Uterus (tissue), 3 donors: ENCODE measurements at regions not wholly inside any gene's neighbourhood (a gene's known extent, or its start where the extent isn't known, plus 50 kb on each side); places are given as distances from the start of the nearest gene placed in this dataset.

Experiments used
- DNase-seq, 2 donors: peaks; one replicate each; pipeline ENCODE4 v3.0.0-alpha.2; 2019 to 2020
- H3K27ac ChIP-seq, 2 donors: fragments of 200-600 bp; sonication (generic); 1 replicate in 1 of 2; 2 replicates in 1 of 2; pipeline ENCODE4 v1.5.1; 2016 to 2018
- H3K27me3 ChIP-seq, 2 donors: fragments of 200-600 bp; sonication (generic); one replicate each; pipeline ENCODE4 v1.5.1; 2018 to 2019; ENCODE audit warnings: control low read depth in 1 of 2
- H3K36me3 ChIP-seq, 2 donors: fragments of 200-600 bp; sonication (generic); one replicate each; pipeline ENCODE4 v1.5.1; 2019; ENCODE audit warnings: control low read depth in 1 of 2
- H3K4me1 ChIP-seq, 2 donors: fragments of 200-600 bp; sonication (generic); one replicate each; pipeline ENCODE4 v1.5.1; 2018 to 2019; ENCODE audit warnings: control low read depth in 1 of 2
- H3K4me3 ChIP-seq, 2 donors: fragments of 200-600 bp; sonication (generic); 1 replicate in 1 of 2; 2 replicates in 1 of 2; pipeline ENCODE4 v1.5.1; 2018 to 2019; ENCODE audit warnings: mild to moderate bottlenecking in 1 of 2
- H3K9me3 ChIP-seq, 2 donors: fragments of 200-600 bp; sonication (generic); one replicate each; pipeline ENCODE4 v1.5.1; 2019; ENCODE audit warnings: control low read depth in 1 of 2
- CTCF ChIP-seq, 4 experiments: fragments of 200-600 bp in 2 of 4; fragments of 450-650 bp in 2 of 4; sonication (generic) in 2 of 4; IDR thresholded peaks; one replicate each; pipeline ENCODE4 v1.5.1; 2016 to 2019; ENCODE audit warnings: antibody characterized with exemption in 4 of 4, mild to moderate bottlenecking in 2 of 4, moderate library complexity in 1 of 4
- POLR2A ChIP-seq, 2 donors: fragments of 450-650 bp; IDR thresholded peaks; one replicate each; pipeline ENCODE4 v1.6.1; 2016; ENCODE audit warnings: antibody characterized with exemption in 2 of 2, mild to moderate bottlenecking in 1 of 2, moderate library complexity in 1 of 2
- intact Hi-C: fragments of 100-400 bp; cut with DNase I; formaldehyde crosslinking; loops from one replicate; pipeline ENCODE4 v1.15.1; 2023; ENCODE audit warnings: low total_unique reads
- donor health status: DM: yes; HTN: yes; CAD: no.

- Histone ChIP-seq H3K4me1 (no peaks in the 10 kb centered on the region), H3K36me3 (no peaks in the 10 kb centered on the region), H3K27me3 (no peaks in the 10 kb centered on the region), H3K4me3 (no peak overlapping the region), H3K27ac (no peak overlapping the region), H3K9me3 (no peaks in the 10 kb centered on the region)
- no peak for TF ChIP-seq CTCF (IDR thresholded peaks at IDR 0.05)
- no peak for TF ChIP-seq POLR2A (IDR thresholded peaks at IDR 0.05)
- intact Hi-C loops, result no loop called here
- no peak for DNase-seq
These were observed 157.7 kb downstream of the RPLP1 start for GRCh38 chr15:69610277-69610676.

- intact Hi-C loops, result no loop called here
- TF ChIP-seq CTCF (IDR thresholded peaks at IDR 0.05), result no peak
- TF ChIP-seq POLR2A (IDR thresholded peaks at IDR 0.05), result no peak
- no peak for DNase-seq
- Histone ChIP-seq H3K4me3 (no peak overlapping the region), H3K9me3 (no peaks in the 10 kb centered on the region), H3K36me3 (no peaks in the 10 kb centered on the region), H3K4me1 (no peaks in the 10 kb centered on the region), H3K27ac (no peak overlapping the region), H3K27me3 (no peaks in the 10 kb centered on the region)
These were observed 158.2 kb downstream of the RPLP1 start for GRCh38 chr15:69610858-69611257.

GRCh38 chr15:69612112-69612511 lies 159.5 kb downstream of the RPLP1 start:
- intact Hi-C loops, result no loop called here
- H3K27me3 ChIP-seq, result no peaks in the 10 kb centered on the region
- DNase-seq, result no peak
- H3K36me3 ChIP-seq, result no peaks in the 10 kb centered on the region
- no peak overlapping the region for H3K4me3 ChIP-seq
- no peaks in the 10 kb centered on the region for H3K9me3 ChIP-seq
- TF ChIP-seq CTCF (IDR thresholded peaks at IDR 0.05) (no peak), POLR2A (IDR thresholded peaks at IDR 0.05) (no peak)
- no peak overlapping the region for H3K27ac ChIP-seq
- no peaks in the 10 kb centered on the region for H3K4me1 ChIP-seq

GRCh38 chr15:69613182-69613581 lies 160.6 kb downstream of the RPLP1 start:
- Histone ChIP-seq H3K27ac (no peak overlapping the region), H3K36me3 (no peaks in the 10 kb centered on the region), H3K27me3 (no peaks in the 10 kb centered on the region), H3K4me1 (no peaks in the 10 kb centered on the region), H3K9me3 (no peaks in the 10 kb centered on the region), H3K4me3 (no peak overlapping the region)
- intact Hi-C loops, result no loop called here
- no peak for DNase-seq
- TF ChIP-seq POLR2A (IDR thresholded peaks at IDR 0.05), result no peak
- TF ChIP-seq CTCF (IDR thresholded peaks at IDR 0.05), result no peak

GRCh38 chr15:69613988-69614387 lies 161.4 kb downstream of the RPLP1 start:
- DNase-seq, result no peak
- Histone ChIP-seq H3K4me1 (no peaks in the 10 kb centered on the region), H3K9me3 (no peaks in the 10 kb centered on the region), H3K4me3 (no peak overlapping the region), H3K27ac (no peak overlapping the region), H3K27me3 (no peaks in the 10 kb centered on the region), H3K36me3 (no peaks in the 10 kb centered on the region)
- intact Hi-C loops, result no loop called here
- TF ChIP-seq POLR2A (IDR thresholded peaks at IDR 0.05), result no peak
- TF ChIP-seq CTCF (IDR thresholded peaks at IDR 0.05), result no peak
